ENCODE measurements at regions not wholly inside any gene's neighbourhood (a gene's known extent, or its start where the extent isn't known, plus 50 kb on each side); places are given as distances from the start of the nearest gene placed in this dataset.
"Not testable (repeated sequence)": the region's sequence is repeated elsewhere in the genome, so short reads cannot be mapped to it uniquely, and the experiment has no call there.

DNA sequence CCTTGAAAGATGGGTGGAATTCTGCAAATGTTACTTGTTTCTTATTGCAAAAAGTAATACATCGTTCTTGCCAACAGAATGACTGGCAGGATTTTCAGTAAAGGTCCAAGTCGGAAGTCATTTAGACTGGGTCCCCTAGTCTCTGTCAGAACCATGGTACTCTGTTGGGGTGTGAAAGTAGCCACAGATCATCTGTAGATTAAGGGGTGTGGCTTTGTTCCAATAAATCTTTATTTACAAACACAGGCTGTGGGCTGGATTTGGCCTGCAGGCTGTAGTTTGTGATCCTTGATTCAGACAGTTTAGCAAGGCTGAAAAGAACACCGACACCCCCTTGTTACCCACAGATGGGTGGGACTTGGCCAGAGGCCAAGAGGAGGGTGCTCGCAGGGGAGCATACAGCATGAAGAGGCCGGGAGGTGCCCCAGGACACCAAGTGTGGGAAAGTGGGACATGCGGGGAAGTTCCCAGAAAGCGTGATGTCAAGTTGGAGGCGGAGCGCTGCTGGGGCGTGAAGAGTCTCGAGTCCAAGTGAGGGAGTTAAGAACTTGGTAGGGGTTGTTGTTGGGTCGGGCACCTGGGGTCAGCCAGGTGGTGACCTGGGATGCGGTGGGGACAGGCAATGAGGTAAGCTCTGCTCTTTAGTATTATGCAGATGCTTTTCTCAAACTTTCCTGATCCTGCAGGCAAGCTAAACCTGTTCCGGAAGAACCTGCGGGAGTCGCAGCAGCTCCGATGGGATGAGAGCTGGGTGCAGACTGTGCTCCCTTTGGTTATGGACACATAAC lies 175.7 kb downstream of the ADRA2C start:
- H3K27me3 ChIP-seq (replicated peaks in 2 of 5; ENCODE audit: control insufficient read depth in 4 of 5, insufficient read depth in 5 of 5, low read length in 4 of 5); H3K36me3 ChIP-seq (ENCODE audit: control insufficient read depth in 4 of 4, insufficient read depth in 4 of 4, low read length in 3 of 4); H3K4me3 ChIP-seq (ENCODE audit: control insufficient read depth in 1 of 7, extremely low read depth in 1 of 7, insufficient read depth in 4 of 7, low read depth in 2 of 7, low read length in 6 of 7); H3K9me3 ChIP-seq (ENCODE audit: control extremely low read depth in 1 of 5, control insufficient read depth in 4 of 5, insufficient read depth in 2 of 5, low read depth in 1 of 5, low read length in 4 of 5); POLR2A ChIA-PET; DNase-seq; CTCF ChIA-PET; H3K4me1 ChIP-seq (ENCODE audit: control extremely low read depth in 1 of 4, control insufficient read depth in 4 of 4, insufficient read depth in 4 of 4, low read length in 3 of 4); H3K27ac ChIP-seq (ENCODE audit: insufficient read depth in 1 of 2, low read depth in 1 of 2, low read length in 2 of 2, poor library complexity in 1 of 2, severe bottlenecking in 2 of 2): not testable (repeated sequence)
- WGBS (ENCODE audit: insufficient coverage): 76% methylated on average over 11 of the region's 17 CpGs

DNA sequence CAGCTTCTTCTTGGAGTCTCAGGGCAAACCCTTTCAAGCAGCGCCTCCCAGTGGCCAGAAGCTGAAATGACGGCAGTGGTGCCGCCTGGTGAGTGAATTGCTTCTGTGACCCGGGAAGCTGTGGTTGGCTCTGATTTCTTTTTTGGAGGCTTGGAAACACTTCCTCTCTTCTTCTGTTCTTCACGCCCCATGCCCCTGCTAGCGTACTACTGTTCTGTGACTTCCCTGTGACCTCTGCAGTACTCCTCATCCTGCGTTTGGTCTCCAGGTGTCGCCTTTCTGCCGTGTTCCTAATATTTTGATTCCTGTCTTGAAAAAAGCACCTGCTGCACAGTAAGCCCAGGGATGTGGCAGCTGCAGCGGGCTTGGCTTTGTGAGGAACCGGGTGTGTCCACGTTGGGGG lies 176.4 kb downstream of the ADRA2C start:
- DNase-seq: peak; percentile 15 to 47 (median 41)
- 13% methylated on average over 9 of the region's 12 CpGs for WGBS (ENCODE audit: insufficient coverage)
- POLR2A ChIA-PET: not testable (repeated sequence)

DNA sequence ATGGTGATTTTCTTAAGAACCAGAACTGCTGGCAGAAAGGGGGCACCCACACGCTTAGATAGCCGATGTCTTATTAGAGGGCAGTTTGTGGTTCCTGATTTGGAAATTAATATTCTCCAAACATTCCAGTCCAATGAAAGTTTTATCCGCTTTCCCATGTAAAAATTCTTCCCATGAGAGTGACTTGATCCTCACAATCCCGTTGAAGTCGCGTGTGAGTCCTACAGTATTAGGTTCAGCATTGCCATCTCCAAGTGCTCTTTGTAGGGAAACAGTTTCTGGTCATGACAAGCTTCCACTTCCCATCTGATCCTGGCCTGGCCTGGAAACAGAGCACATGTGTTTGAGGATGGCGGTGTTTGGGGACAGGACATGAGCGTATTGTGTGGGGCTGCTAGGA lies 176.9 kb downstream of the ADRA2C start:
- H3K36me3 ChIP-seq (ENCODE audit: control insufficient read depth in 4 of 4, insufficient read depth in 4 of 4, low read length in 3 of 4); H3K9me3 ChIP-seq (ENCODE audit: control extremely low read depth in 1 of 5, control insufficient read depth in 4 of 5, insufficient read depth in 2 of 5, low read depth in 1 of 5, low read length in 4 of 5); POLR2A ChIA-PET; H3K27ac ChIP-seq (ENCODE audit: insufficient read depth in 1 of 2, low read depth in 1 of 2, low read length in 2 of 2, poor library complexity in 1 of 2, severe bottlenecking in 2 of 2); DNase-seq; H3K27me3 ChIP-seq (replicated peaks in 2 of 5; ENCODE audit: control insufficient read depth in 4 of 5, insufficient read depth in 5 of 5, low read length in 4 of 5); CTCF ChIA-PET; H3K4me3 ChIP-seq (ENCODE audit: control insufficient read depth in 1 of 7, extremely low read depth in 1 of 7, insufficient read depth in 4 of 7, low read depth in 2 of 7, low read length in 6 of 7); H3K4me1 ChIP-seq (ENCODE audit: control extremely low read depth in 1 of 4, control insufficient read depth in 4 of 4, insufficient read depth in 4 of 4, low read length in 3 of 4): not testable (repeated sequence)
- 67% methylated on average over 1 of the region's 8 CpGs for WGBS (ENCODE audit: insufficient coverage)

More for the DNA sequence above, 176.4 kb downstream of the ADRA2C start:
- H3K4me1 ChIP-seq (ENCODE audit: control extremely low read depth in 1 of 4, control insufficient read depth in 4 of 4, insufficient read depth in 4 of 4, low read length in 3 of 4); H3K4me3 ChIP-seq (ENCODE audit: control insufficient read depth in 1 of 7, extremely low read depth in 1 of 7, insufficient read depth in 4 of 7, low read depth in 2 of 7, low read length in 6 of 7); H3K36me3 ChIP-seq (ENCODE audit: control insufficient read depth in 4 of 4, insufficient read depth in 4 of 4, low read length in 3 of 4); H3K9me3 ChIP-seq (ENCODE audit: control extremely low read depth in 1 of 5, control insufficient read depth in 4 of 5, insufficient read depth in 2 of 5, low read depth in 1 of 5, low read length in 4 of 5); CTCF ChIA-PET; H3K27ac ChIP-seq (ENCODE audit: insufficient read depth in 1 of 2, low read depth in 1 of 2, low read length in 2 of 2, poor library complexity in 1 of 2, severe bottlenecking in 2 of 2); H3K27me3 ChIP-seq (replicated peaks in 2 of 5; ENCODE audit: control insufficient read depth in 4 of 5, insufficient read depth in 5 of 5, low read length in 4 of 5): not testable (repeated sequence)

DNA sequence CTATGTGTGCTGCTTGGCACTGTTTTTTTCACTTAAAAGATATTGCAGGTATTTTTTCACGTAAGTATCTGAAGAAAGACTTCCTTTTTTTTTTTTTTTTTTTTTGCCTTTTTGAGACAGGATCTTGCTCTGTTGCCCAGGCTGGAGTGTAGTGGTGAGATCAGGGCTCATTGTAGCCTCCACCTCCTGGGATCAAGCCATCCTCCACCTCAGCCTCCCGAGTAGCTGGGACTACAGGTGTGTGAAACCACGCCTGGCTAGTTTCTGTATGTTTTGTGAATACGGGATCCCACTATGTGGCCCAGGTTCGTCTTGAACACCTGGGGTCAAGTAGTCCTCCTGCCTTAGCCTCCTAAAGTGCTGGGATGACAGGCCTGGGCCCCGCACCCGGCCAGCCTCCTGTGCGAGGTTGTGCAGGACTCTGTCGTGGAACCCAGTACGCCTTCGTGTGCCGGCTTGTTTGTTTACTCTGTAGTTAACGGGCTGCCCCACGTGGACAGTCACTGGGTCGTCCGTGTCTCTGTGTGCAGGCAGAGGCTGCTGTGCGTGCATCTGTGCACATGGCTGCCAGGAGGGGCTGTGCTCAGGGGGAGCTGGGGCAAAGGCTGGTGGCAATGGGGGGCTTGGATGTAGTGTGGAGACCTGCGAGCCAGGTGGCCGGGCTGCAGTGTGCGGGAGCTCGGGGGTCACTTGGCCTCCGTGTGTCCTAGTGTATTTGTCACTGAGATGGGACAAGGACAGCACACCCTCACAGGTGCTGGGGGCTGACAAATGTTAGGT lies 179.5 kb downstream of the ADRA2C start:
- no peak overlapping the region for H3K4me3 ChIP-seq (ENCODE audit: control insufficient read depth in 1 of 7, extremely low read depth in 1 of 7, insufficient read depth in 4 of 7, low read depth in 2 of 7, low read length in 6 of 7)
- no peaks in the 10 kb centered on the region for H3K27me3 ChIP-seq (replicated peaks in 2 of 5; ENCODE audit: control insufficient read depth in 4 of 5, insufficient read depth in 5 of 5, low read length in 4 of 5)
- H3K4me1 ChIP-seq (ENCODE audit: control extremely low read depth in 1 of 4, control insufficient read depth in 4 of 4, insufficient read depth in 4 of 4, low read length in 3 of 4): no peaks in the 10 kb centered on the region
- ChIA-PET POLR2A (no interaction called here), CTCF (no interaction called here)
- DNase-seq: no peak
- H3K9me3 ChIP-seq (ENCODE audit: control extremely low read depth in 1 of 5, control insufficient read depth in 4 of 5, insufficient read depth in 2 of 5, low read depth in 1 of 5, low read length in 4 of 5): no peaks in the 10 kb centered on the region
- no peak overlapping the region for H3K27ac ChIP-seq (ENCODE audit: insufficient read depth in 1 of 2, low read depth in 1 of 2, low read length in 2 of 2, poor library complexity in 1 of 2, severe bottlenecking in 2 of 2)
- H3K36me3 ChIP-seq (ENCODE audit: control insufficient read depth in 4 of 4, insufficient read depth in 4 of 4, low read length in 3 of 4): peaks cover 0 to 3% (median 0%) of the 10 kb centered on the region in 4 experiments
- 97% methylated on average over 17 of the region's 22 CpGs for WGBS (ENCODE audit: insufficient coverage)

- H3K36me3 ChIP-seq (ENCODE audit: control insufficient read depth in 4 of 4, insufficient read depth in 4 of 4, low read length in 3 of 4); H3K9me3 ChIP-seq (ENCODE audit: control extremely low read depth in 1 of 5, control insufficient read depth in 4 of 5, insufficient read depth in 2 of 5, low read depth in 1 of 5, low read length in 4 of 5); POLR2A ChIA-PET; DNase-seq; H3K4me1 ChIP-seq (ENCODE audit: control extremely low read depth in 1 of 4, control insufficient read depth in 4 of 4, insufficient read depth in 4 of 4, low read length in 3 of 4); H3K27me3 ChIP-seq (replicated peaks in 2 of 5; ENCODE audit: control insufficient read depth in 4 of 5, insufficient read depth in 5 of 5, low read length in 4 of 5); H3K4me3 ChIP-seq (ENCODE audit: control insufficient read depth in 1 of 7, extremely low read depth in 1 of 7, insufficient read depth in 4 of 7, low read depth in 2 of 7, low read length in 6 of 7); H3K27ac ChIP-seq (ENCODE audit: insufficient read depth in 1 of 2, low read depth in 1 of 2, low read length in 2 of 2, poor library complexity in 1 of 2, severe bottlenecking in 2 of 2); CTCF ChIA-PET: not testable (repeated sequence)
- WGBS (ENCODE audit: insufficient coverage): 98% methylated on average over 13 of the region's 20 CpGs
Observed at GRCh38 chr4:3946553-3946952, 180.4 kb downstream of the ADRA2C start.

DNA sequence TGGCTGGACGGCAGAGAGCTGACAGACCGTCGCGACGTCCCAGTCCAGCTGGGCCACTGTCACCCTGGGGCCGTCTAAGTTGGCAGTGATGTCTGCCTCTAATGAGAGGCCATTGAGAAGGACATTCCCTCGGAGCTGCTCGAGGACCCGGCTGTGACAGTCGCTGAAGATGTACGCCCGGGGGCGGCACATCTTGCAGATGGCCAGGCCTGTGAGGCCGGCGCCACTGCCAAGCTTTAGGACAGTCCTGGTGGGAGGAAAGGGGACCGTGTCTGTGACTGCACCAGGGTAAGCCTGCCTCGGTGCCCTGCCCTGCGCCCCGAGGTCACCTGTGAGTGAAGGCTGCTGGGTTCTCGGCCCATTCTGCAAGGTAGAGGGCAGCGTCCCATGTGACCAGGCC lies 181.6 kb downstream of the ADRA2C start:
- DNase-seq; H3K9me3 ChIP-seq (ENCODE audit: control extremely low read depth in 1 of 5, control insufficient read depth in 4 of 5, insufficient read depth in 2 of 5, low read depth in 1 of 5, low read length in 4 of 5); H3K36me3 ChIP-seq (ENCODE audit: control insufficient read depth in 4 of 4, insufficient read depth in 4 of 4, low read length in 3 of 4); H3K27me3 ChIP-seq (replicated peaks in 2 of 5; ENCODE audit: control insufficient read depth in 4 of 5, insufficient read depth in 5 of 5, low read length in 4 of 5); POLR2A ChIA-PET; CTCF ChIA-PET; H3K4me1 ChIP-seq (ENCODE audit: control extremely low read depth in 1 of 4, control insufficient read depth in 4 of 4, insufficient read depth in 4 of 4, low read length in 3 of 4); H3K27ac ChIP-seq (ENCODE audit: insufficient read depth in 1 of 2, low read depth in 1 of 2, low read length in 2 of 2, poor library complexity in 1 of 2, severe bottlenecking in 2 of 2); H3K4me3 ChIP-seq (ENCODE audit: control insufficient read depth in 1 of 7, extremely low read depth in 1 of 7, insufficient read depth in 4 of 7, low read depth in 2 of 7, low read length in 6 of 7): not testable (repeated sequence)
- WGBS (ENCODE audit: insufficient coverage): over 99% methylated on average over 14 of the region's 21 CpGs

DNA sequence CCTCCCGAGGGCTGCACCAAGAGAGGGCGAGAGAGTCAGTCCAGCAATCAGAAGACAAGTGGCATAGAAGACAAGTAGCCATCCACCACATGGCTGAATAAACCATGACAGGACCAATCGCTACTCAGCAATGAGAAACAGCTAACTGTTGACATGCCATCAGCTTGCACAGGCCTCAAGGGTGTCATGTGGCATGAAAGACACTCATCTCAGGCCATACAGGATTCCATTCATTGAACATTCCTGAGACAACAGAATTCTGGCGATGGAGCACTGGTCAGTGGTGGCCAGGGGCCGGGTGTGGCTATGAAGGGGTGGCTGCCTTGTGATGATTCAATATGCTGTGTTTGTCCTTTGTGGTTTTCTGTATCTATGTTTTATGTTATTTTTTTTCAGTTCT lies 182.0 kb downstream of the ADRA2C start:
- H3K27me3 ChIP-seq (replicated peaks in 2 of 5; ENCODE audit: control insufficient read depth in 4 of 5, insufficient read depth in 5 of 5, low read length in 4 of 5); H3K36me3 ChIP-seq (ENCODE audit: control insufficient read depth in 4 of 4, insufficient read depth in 4 of 4, low read length in 3 of 4); CTCF ChIA-PET; H3K9me3 ChIP-seq (ENCODE audit: control extremely low read depth in 1 of 5, control insufficient read depth in 4 of 5, insufficient read depth in 2 of 5, low read depth in 1 of 5, low read length in 4 of 5); H3K4me3 ChIP-seq (ENCODE audit: control insufficient read depth in 1 of 7, extremely low read depth in 1 of 7, insufficient read depth in 4 of 7, low read depth in 2 of 7, low read length in 6 of 7); POLR2A ChIA-PET; DNase-seq; H3K27ac ChIP-seq (ENCODE audit: insufficient read depth in 1 of 2, low read depth in 1 of 2, low read length in 2 of 2, poor library complexity in 1 of 2, severe bottlenecking in 2 of 2); H3K4me1 ChIP-seq (ENCODE audit: control extremely low read depth in 1 of 4, control insufficient read depth in 4 of 4, insufficient read depth in 4 of 4, low read length in 3 of 4): not testable (repeated sequence)
- WGBS (ENCODE audit: insufficient coverage): 98% methylated on average over 4 of the region's 5 CpGs
